ENCODE measurements at regions not wholly inside any gene's neighbourhood (a gene's known extent, or its start where the extent isn't known, plus 50 kb on each side); places are given as distances from the start of the nearest gene placed in this dataset.

DNA sequence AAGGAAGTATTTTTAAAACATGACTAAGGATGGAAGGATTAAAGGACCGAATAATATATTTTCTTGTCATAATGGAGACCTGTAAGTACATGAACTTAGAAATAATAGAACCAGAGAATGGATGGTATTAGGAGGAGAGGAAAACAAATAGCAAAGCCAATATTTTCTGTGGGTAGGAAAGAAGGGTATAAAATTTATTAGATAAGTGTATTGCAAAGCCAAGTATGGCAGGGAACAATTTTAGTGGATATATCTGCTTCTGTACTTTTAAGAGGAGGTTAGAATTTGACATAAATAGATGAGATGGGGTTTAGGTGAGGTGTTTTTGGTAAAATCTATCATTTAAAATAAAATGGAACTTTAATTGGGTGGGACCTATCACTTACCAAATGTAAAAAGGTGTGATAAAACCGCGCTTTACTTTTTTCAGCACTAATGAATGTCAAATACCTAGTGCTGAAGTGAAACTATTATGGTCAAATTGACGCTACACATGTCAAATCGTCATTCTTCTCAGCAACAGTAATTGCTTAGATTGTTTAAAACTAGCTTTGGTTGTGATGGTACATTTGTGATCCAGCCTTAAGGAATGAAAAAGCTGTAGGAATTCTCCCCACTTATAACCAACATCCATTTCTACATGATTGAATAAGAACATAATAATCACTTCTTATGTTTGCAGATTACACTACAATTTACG is 78.1 kb upstream of the ZEB2 start:
- Histone ChIP-seq H3K27me3 (ENCODE audit: control insufficient read depth, insufficient read depth, low read length) (no peaks in the 10 kb centered on the region), H2AFZ (no peak overlapping the region), H3K4me1 (no peaks in the 10 kb centered on the region), H3K9ac (no peak overlapping the region), H3K9me3 (ENCODE audit: control insufficient read depth, low read length) (no peaks in the 10 kb centered on the region), H3K36me3 (ENCODE audit: control insufficient read depth, insufficient read depth, low read length) (no peaks in the 10 kb centered on the region), H3K4me2 (ENCODE audit: low read length) (no peak overlapping the region), H3K79me2 (no peaks in the 10 kb centered on the region), H3K4me3 (ENCODE audit: low read depth, low read length) (no peak overlapping the region), H3K27ac (no peak overlapping the region)
- TF ChIP-seq, protein P1, sequence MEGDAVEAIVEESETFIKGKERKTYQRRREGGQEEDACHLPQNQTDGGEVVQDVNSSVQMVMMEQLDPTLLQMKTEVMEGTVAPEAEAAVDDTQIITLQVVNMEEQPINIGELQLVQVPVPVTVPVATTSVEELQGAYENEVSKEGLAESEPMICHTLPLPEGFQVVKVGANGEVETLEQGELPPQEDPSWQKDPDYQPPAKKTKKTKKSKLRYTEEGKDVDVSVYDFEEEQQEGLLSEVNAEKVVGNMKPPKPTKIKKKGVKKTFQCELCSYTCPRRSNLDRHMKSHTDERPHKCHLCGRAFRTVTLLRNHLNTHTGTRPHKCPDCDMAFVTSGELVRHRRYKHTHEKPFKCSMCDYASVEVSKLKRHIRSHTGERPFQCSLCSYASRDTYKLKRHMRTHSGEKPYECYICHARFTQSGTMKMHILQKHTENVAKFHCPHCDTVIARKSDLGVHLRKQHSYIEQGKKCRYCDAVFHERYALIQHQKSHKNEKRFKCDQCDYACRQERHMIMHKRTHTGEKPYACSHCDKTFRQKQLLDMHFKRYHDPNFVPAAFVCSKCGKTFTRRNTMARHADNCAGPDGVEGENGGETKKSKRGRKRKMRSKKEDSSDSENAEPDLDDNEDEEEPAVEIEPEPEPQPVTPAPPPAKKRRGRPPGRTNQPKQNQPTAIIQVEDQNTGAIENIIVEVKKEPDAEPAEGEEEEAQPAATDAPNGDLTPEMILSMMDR (IDR thresholded peaks at IDR 0.05): no peak

- H3K27ac ChIP-seq: no peak overlapping the region
- TF ChIP-seq, protein P1 (IDR thresholded peaks at IDR 0.05): no peak
- H3K4me1 ChIP-seq: no peaks in the 10 kb centered on the region
- no peak overlapping the region for H3K4me2 ChIP-seq (ENCODE audit: low read length)
- H3K4me3 ChIP-seq (ENCODE audit: low read depth, low read length): no peak overlapping the region
- no peaks in the 10 kb centered on the region for H3K27me3 ChIP-seq (ENCODE audit: control insufficient read depth, insufficient read depth, low read length)
- H3K79me2 ChIP-seq: no peaks in the 10 kb centered on the region
- no peak overlapping the region for H2AFZ ChIP-seq
- H3K9me3 ChIP-seq (ENCODE audit: control insufficient read depth, low read length): no peaks in the 10 kb centered on the region
- no peak overlapping the region for H3K9ac ChIP-seq
- H3K36me3 ChIP-seq (ENCODE audit: control insufficient read depth, insufficient read depth, low read length): no peaks in the 10 kb centered on the region
These were observed 77.5 kb upstream of the ZEB2 start for GRCh38 chr2:144597388-144597787.

DNA sequence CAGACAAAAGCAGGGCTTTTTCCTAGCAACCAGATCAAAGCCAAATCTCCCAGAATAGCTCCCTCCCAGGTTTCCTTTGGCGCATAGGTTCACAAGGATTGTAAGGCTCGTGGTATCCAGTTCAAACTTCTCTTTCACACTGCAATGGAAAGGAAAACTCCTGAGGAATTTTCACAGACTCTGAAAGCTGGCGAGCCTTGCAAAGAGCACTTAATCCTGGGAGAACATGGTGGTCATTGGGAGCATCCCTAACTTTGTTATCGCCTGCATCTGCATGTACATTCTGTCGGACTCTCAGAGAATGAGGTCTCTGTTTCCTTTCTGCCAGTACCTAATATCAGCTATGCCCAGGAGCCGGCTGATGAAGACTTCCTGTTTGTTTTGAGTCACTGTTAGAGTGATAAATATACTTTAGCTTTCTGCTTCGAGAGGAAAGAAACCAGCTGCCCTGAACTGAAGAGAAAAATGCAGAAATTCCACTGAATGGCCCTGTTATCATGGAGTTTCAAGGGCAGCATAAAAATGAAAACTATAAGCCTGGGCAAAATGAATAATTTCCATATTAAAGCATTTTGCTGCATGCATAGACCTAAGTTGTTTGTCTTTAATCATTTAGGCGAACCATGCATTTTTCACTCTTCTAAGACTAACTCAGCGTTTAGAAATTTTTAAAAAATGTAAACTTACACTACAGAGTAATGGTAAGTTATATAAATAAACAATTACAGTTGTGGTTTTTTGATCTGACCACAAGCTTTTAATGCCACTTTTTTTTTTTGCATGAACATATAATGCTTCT is 76.4 kb upstream of the ZEB2 start:
- no peaks in the 10 kb centered on the region for H3K9me3 ChIP-seq (ENCODE audit: control insufficient read depth, low read length)
- H3K36me3 ChIP-seq (ENCODE audit: control insufficient read depth, insufficient read depth, low read length): no peaks in the 10 kb centered on the region

GRCh38 chr2:144595686-144596072 is 75.8 kb upstream of the ZEB2 start:
- Histone ChIP-seq H3K4me2 (ENCODE audit: low read length) (no peak overlapping the region), H3K4me1 (no peaks in the 10 kb centered on the region), H3K27me3 (ENCODE audit: control insufficient read depth, insufficient read depth, low read length) (no peaks in the 10 kb centered on the region), H3K36me3 (ENCODE audit: control insufficient read depth, insufficient read depth, low read length) (no peaks in the 10 kb centered on the region), H3K4me3 (ENCODE audit: low read depth, low read length) (no peak overlapping the region), H3K9me3 (ENCODE audit: control insufficient read depth, low read length) (no peaks in the 10 kb centered on the region), H2AFZ (no peak overlapping the region), H3K9ac (no peak overlapping the region), H3K27ac (no peak overlapping the region), H3K79me2 (no peaks in the 10 kb centered on the region)
- TF ChIP-seq, protein P1 (IDR thresholded peaks at IDR 0.05): no peak

More for the DNA sequence above, 76.4 kb upstream of the ZEB2 start:
- Histone ChIP-seq H3K4me2 (ENCODE audit: low read length) (no peak overlapping the region), H3K4me1 (no peaks in the 10 kb centered on the region), H2AFZ (no peak overlapping the region), H3K79me2 (no peaks in the 10 kb centered on the region), H3K9ac (no peak overlapping the region), H3K27ac (no peak overlapping the region), H3K4me3 (ENCODE audit: low read depth, low read length) (no peak overlapping the region), H3K27me3 (ENCODE audit: control insufficient read depth, insufficient read depth, low read length) (no peaks in the 10 kb centered on the region)
- TF ChIP-seq, protein P1 (IDR thresholded peaks at IDR 0.05): no peak

Measured in parathyroid adenoma (tissue), 2 donors.